IMR-90 (cell line): ENCODE measurements at regions not wholly inside any gene's neighbourhood (a gene's known extent, or its start where the extent isn't known, plus 50 kb on each side); places are given as distances from the start of the nearest gene placed in this dataset.

ENCODE experiments used
- ATAC-seq: fragments of 200-7000 bp; cut with Tn5 transposase; 2 replicates; pipeline ENCODE4 v1.9.1; 2020; ENCODE audit warnings: low read depth, mild to moderate bottlenecking, moderate library complexity
- BruUV-seq: library from RNA; stranded (reverse); fragments of 400-500 nt; replicated peaks from 2 replicates; lab custom pipeline; 2021; lab: Mats Ljungman, UMichigan
- CTCF ChIA-PET: fragments of 300-600 bp; formaldehyde crosslinking; extraction: SDS; loops from one replicate; lab custom pipeline; 2021; ENCODE audit warnings: antibody characterized with exemption; lab: Yijun Ruan, JAX
- POLR2A ChIA-PET: fragments of 300-600 bp; sonication (Branson Sonifier 250); formaldehyde crosslinking; loops from one replicate; lab custom pipeline; 2022; ENCODE audit warnings: antibody characterized with exemption; ENCODE audit not compliant: unreplicated experiment; lab: Charles Lee
- DNase-seq: peaks from one replicate; pipeline ENCODE4 v3.0.0; 2013
- H2AFZ ChIP-seq: replicated peaks from 2 replicates; pipeline ENCODE3; 2013; ENCODE audit warnings: low read length, mild to moderate bottlenecking; ENCODE audit not compliant: poor library complexity
- H2AK5ac ChIP-seq: 2 replicates; pipeline ENCODE4 v1.6.1; 2013; ENCODE audit warnings: low read depth, low read length, inconsistent platforms
- H2AK9ac ChIP-seq: replicated peaks from 2 replicates; pipeline ENCODE3; 2013; ENCODE audit warnings: mild to moderate bottlenecking, low read depth, low read length, moderate library complexity; ENCODE audit not compliant: poor library complexity
- H2BK120ac ChIP-seq: 2 replicates; pipeline ENCODE4 v1.6.1; 2013; ENCODE audit warnings: low read depth, low read length, inconsistent platforms
- H2BK15ac ChIP-seq: 3 replicates; pipeline ENCODE4 v1.6.1; 2013; ENCODE audit warnings: low read depth, low read length, inconsistent platforms
- H2BK20ac ChIP-seq: 2 replicates; pipeline ENCODE4 v1.6.1; 2013; ENCODE audit warnings: low read depth, mild to moderate bottlenecking, inconsistent platforms, low read length, moderate library complexity
- H2BK5ac ChIP-seq: 2 replicates; pipeline ENCODE4 v1.6.1; 2013; ENCODE audit warnings: mild to moderate bottlenecking, low read depth, low read length, inconsistent platforms; ENCODE audit not compliant: poor library complexity, severe bottlenecking
- H3K14ac ChIP-seq: replicated peaks from 2 replicates; pipeline ENCODE4 v1.6.1; 2013; ENCODE audit warnings: low read depth, low read length, inconsistent platforms
- H3K18ac ChIP-seq: 2 replicates; pipeline ENCODE4 v1.6.1; 2013; ENCODE audit warnings: low read depth, low read length, control low read depth
- H3K23ac ChIP-seq: 2 replicates; pipeline ENCODE4 v1.6.1; 2013; ENCODE audit warnings: low read depth, low read length, inconsistent platforms
- H3K27ac ChIP-seq: 2 replicates; pipeline ENCODE4 v1.5.1; 2013; ENCODE audit warnings: mild to moderate bottlenecking, control low read depth, low read length; ENCODE audit not compliant: insufficient read depth
- H3K27me3 ChIP-seq: 2 replicates; pipeline ENCODE4 v1.6.1; 2013; ENCODE audit warnings: low read length; ENCODE audit not compliant: control insufficient read depth, insufficient read depth
- H3K36me3 ChIP-seq: 2 replicates; pipeline ENCODE4 v1.6.1; 2013; ENCODE audit warnings: low read length, mixed read lengths; ENCODE audit not compliant: control insufficient read depth, insufficient read depth
- H3K4ac ChIP-seq: 2 replicates; pipeline ENCODE4 v1.6.1; 2013; ENCODE audit warnings: low read depth, low read length, inconsistent platforms
- H3K4me1 ChIP-seq: 2 replicates; pipeline ENCODE4 v1.6.1; 2013; ENCODE audit warnings: low read length, mixed read lengths; ENCODE audit not compliant: control insufficient read depth, insufficient read depth
- H3K4me2 ChIP-seq: 2 replicates; pipeline ENCODE4 v1.6.1; 2013; ENCODE audit warnings: low read depth, mild to moderate bottlenecking, control low read depth, low read length, moderate library complexity
- H3K4me3 ChIP-seq: 2 replicates; pipeline ENCODE4 v1.5.1; 2013; ENCODE audit warnings: low read depth, mild to moderate bottlenecking, control low read depth, low read length, moderate library complexity; ENCODE audit not compliant: insufficient read depth
- H3K56ac ChIP-seq: 2 replicates; pipeline ENCODE4 v1.6.1; 2013; ENCODE audit warnings: low read length, inconsistent platforms; ENCODE audit not compliant: insufficient read depth; ENCODE audit errors: extremely low read depth
- H3K79me1 ChIP-seq, 2 experiments: 2 replicates each; pipeline ENCODE4 v1.6.1; 2013; ENCODE audit warnings: low read length in 2 of 2, inconsistent platforms in 1 of 2, low read depth in 1 of 2
- H3K9ac ChIP-seq: 2 replicates; pipeline ENCODE4 v1.6.1; 2013; ENCODE audit warnings: low read depth, low read length, control low read depth
- H3K9me1 ChIP-seq: 2 replicates; pipeline ENCODE4 v1.6.1; 2013; ENCODE audit warnings: low read length, inconsistent platforms; ENCODE audit not compliant: insufficient read depth
- H3K9me3 ChIP-seq: 2 replicates; pipeline ENCODE4 v1.6.1; 2013; ENCODE audit warnings: low read length; ENCODE audit not compliant: control insufficient read depth, insufficient read depth
- H4K20me1 ChIP-seq: 2 replicates; pipeline ENCODE4 v1.6.1; 2013; ENCODE audit warnings: low read length, inconsistent platforms; ENCODE audit not compliant: insufficient read depth
- H4K5ac ChIP-seq: 2 replicates; pipeline ENCODE4 v1.6.1; 2013; ENCODE audit warnings: mild to moderate bottlenecking, low read depth, low read length, control low read depth
- H4K8ac ChIP-seq, 2 experiments: 2 replicates each; pipeline ENCODE4 v1.6.1; 2013; ENCODE audit warnings: low read depth in 2 of 2, low read length in 2 of 2, control low read depth in 1 of 2, inconsistent platforms in 1 of 2
- H4K91ac ChIP-seq: 2 replicates; pipeline ENCODE4 v1.6.1; 2013; ENCODE audit warnings: low read depth, low read length, inconsistent platforms; ENCODE audit not compliant: insufficient read depth
- BHLHE40 ChIP-seq: fragments of 150-350 bp; IDR thresholded peaks from 2 replicates; pipeline ENCODE4 v1.6.1; 2016; ENCODE audit warnings: mild to moderate bottlenecking, low read depth, low read length
- CHD1 ChIP-seq: IDR thresholded peaks from 2 replicates; pipeline ENCODE4 v1.6.1; 2012; ENCODE audit warnings: low read depth, low read length, improper control_type of control experiment
- FOS ChIP-seq: fragments of 150-350 bp; IDR thresholded peaks from 2 replicates; pipeline ENCODE4 v1.6.1; 2016; ENCODE audit warnings: low read depth, low read length
- MAZ ChIP-seq: IDR thresholded peaks from 2 replicates; pipeline ENCODE4 v1.6.1; 2012; ENCODE audit warnings: low read depth, mild to moderate bottlenecking, low read length, improper control_type of control experiment, moderate library complexity, borderline replicate concordance
- MXI1 ChIP-seq: IDR thresholded peaks from 2 replicates; pipeline ENCODE4 v1.6.1; 2012; ENCODE audit warnings: low read depth, mild to moderate bottlenecking, low read length, moderate library complexity, borderline replicate concordance
- NFE2L2 ChIP-seq: fragments of 150-350 bp; IDR thresholded peaks from 2 replicates; pipeline ENCODE4 v1.6.1; 2016; ENCODE audit warnings: low read depth, mild to moderate bottlenecking, low read length
- POLR2A ChIP-seq: IDR thresholded peaks from 2 replicates; pipeline ENCODE4 v1.6.1; 2012; ENCODE audit warnings: mild to moderate bottlenecking, low read depth, low read length
- RAD21 ChIP-seq: IDR thresholded peaks from 2 replicates; pipeline ENCODE4 v1.6.1; 2012; ENCODE audit warnings: low read length, improper control_type of control experiment
- RFX5 ChIP-seq: IDR thresholded peaks from 2 replicates; pipeline ENCODE4 v1.8.0; 2012; ENCODE audit warnings: low read depth, mild to moderate bottlenecking, low read length, moderate library complexity
- SMC3 ChIP-seq: fragments of 150-350 bp; IDR thresholded peaks from 2 replicates; pipeline ENCODE4 v1.6.1; 2016; ENCODE audit warnings: low read depth, mild to moderate bottlenecking, antibody characterized with exemption, low read length, moderate library complexity
- USF2 ChIP-seq: fragments of 150-350 bp; IDR thresholded peaks from 2 replicates; pipeline ENCODE4 v1.6.1; 2017; ENCODE audit warnings: mild to moderate bottlenecking, antibody characterized with exemption, low read length, low read depth
- WGBS, 2 experiments: methylation state at CpG; one replicate each; pipeline versions ENCODE4 v1.1.5 to v1.1.7; 2013; ENCODE audit warnings: missing lambda C conversion rate in 2 of 2; ENCODE audit not compliant: insufficient read length in 1 of 2; ENCODE audit errors: extremely low coverage in 2 of 2; 5-methylcytosine and 5-hydroxymethylcytosine counted together
- dilution Hi-C: fragments of 300-500 bp; cut with HindIII; formaldehyde crosslinking; loops from one replicate; pipeline ENCODE4 v1.14.3; 2018; ENCODE audit warnings: low sequenced_read_pairs; ENCODE audit not compliant: unreplicated experiment
- in situ Hi-C: fragments of 300-500 bp; cut with MboI; formaldehyde crosslinking; loops from 3 replicates; pipeline ENCODE4 v1.14.3; 2019; ENCODE audit warnings: low sequenced_read_pairs, inconsistent platforms, mixed read lengths
- intact Hi-C: fragments of 100-400 bp; cut with micrococcal nuclease; formaldehyde crosslinking; loops from 2 replicates; pipeline ENCODE4 v1.10.0; 2022
- TF ChIP-seq, protein P1 (sequence below): fragments of 150-350 bp; IDR thresholded peaks from 2 replicates; pipeline ENCODE4 v1.6.1; 2016; ENCODE audit warnings: low read depth, mild to moderate bottlenecking, low read length, moderate library complexity, borderline replicate concordance

- no peak overlapping the region for H3K4me2 ChIP-seq
- no peak overlapping the region for H3K27ac ChIP-seq
- no peak overlapping the region for H2AFZ ChIP-seq
- H3K4me1 ChIP-seq = no peaks in the 10 kb centered on the region
- dilution Hi-C loops = no loop called here
- POLR2A ChIA-PET = no interaction called here
- H4K20me1 ChIP-seq = no peaks in the 10 kb centered on the region
- intact Hi-C loops = no loop called here
- H3K4ac ChIP-seq = no peak overlapping the region
- CTCF ChIA-PET = interaction anchor here (0.6 kb wide), 1 partner anchor 20 kb away, joined by 3 read pairs; no protein-coding TSS in a partner anchor
- no peak overlapping the region for H2BK120ac ChIP-seq
- TF ChIP-seq FOS = no peak
- no peak for TF ChIP-seq MXI1
- TF ChIP-seq BHLHE40 = no peak
- no peak for TF ChIP-seq RFX5
- no peak for TF ChIP-seq MAZ
- TF ChIP-seq POLR2A = no peak
- TF ChIP-seq SMC3 = no peak
- no peak for TF ChIP-seq RAD21
- TF ChIP-seq USF2 = no peak
- no peak for TF ChIP-seq NFE2L2
- no peak for TF ChIP-seq CHD1
- TF ChIP-seq, protein P1, sequence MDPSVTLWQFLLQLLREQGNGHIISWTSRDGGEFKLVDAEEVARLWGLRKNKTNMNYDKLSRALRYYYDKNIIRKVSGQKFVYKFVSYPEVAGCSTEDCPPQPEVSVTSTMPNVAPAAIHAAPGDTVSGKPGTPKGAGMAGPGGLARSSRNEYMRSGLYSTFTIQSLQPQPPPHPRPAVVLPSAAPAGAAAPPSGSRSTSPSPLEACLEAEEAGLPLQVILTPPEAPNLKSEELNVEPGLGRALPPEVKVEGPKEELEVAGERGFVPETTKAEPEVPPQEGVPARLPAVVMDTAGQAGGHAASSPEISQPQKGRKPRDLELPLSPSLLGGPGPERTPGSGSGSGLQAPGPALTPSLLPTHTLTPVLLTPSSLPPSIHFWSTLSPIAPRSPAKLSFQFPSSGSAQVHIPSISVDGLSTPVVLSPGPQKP = no peak
- no peak overlapping the region for H3K14ac ChIP-seq
- no peak overlapping the region for H2AK9ac ChIP-seq
- no peak overlapping the region for H3K9ac ChIP-seq
- H3K79me1 ChIP-seq = no peaks in the 10 kb centered on the region
- H3K56ac ChIP-seq = no peak overlapping the region
- H4K91ac ChIP-seq = no peak overlapping the region
- in situ Hi-C loops = no loop called here
- H3K27me3 ChIP-seq = no peaks in the 10 kb centered on the region
- no peaks in the 10 kb centered on the region for H3K9me3 ChIP-seq
- H3K9me1 ChIP-seq = no peaks in the 10 kb centered on the region
- H2BK5ac ChIP-seq = no peak overlapping the region
- no peaks in the 10 kb centered on the region for H3K36me3 ChIP-seq
- no peak overlapping the region for H3K4me3 ChIP-seq
- no TSS peak for BruUV-seq
- H3K23ac ChIP-seq = no peak overlapping the region
- DNase-seq (peak; percentile 41), ATAC-seq (no peak)
- H3K18ac ChIP-seq = no peak overlapping the region
- no peak overlapping the region for H2BK20ac ChIP-seq
- WGBS, 2 experiments = no CpG with 5 or more reads among the region's 3 CpGs
- H4K8ac ChIP-seq = no peak overlapping the region
- H2BK15ac ChIP-seq = no peak overlapping the region
- no peak overlapping the region for H4K5ac ChIP-seq
- no peak overlapping the region for H2AK5ac ChIP-seq
Measured at GRCh38 chr7:79615466-79615865, 162.0 kb upstream of the MAGI2 start.
